NCI-H69 (cell line): ENCODE measurements at regions not wholly inside any gene's neighbourhood (a gene's known extent, or its start where the extent isn't known, plus 50 kb on each side); places are given as distances from the start of the nearest gene placed in this dataset.
"Not testable (repeated sequence)": the region's sequence is repeated elsewhere in the genome, so short reads cannot be mapped to it uniquely, and the experiment has no call there.

Experiments used
- DNase-seq: peaks from one replicate; lab custom pipeline; 2025; lab: John Stamatoyannopoulos, UW

DNA sequence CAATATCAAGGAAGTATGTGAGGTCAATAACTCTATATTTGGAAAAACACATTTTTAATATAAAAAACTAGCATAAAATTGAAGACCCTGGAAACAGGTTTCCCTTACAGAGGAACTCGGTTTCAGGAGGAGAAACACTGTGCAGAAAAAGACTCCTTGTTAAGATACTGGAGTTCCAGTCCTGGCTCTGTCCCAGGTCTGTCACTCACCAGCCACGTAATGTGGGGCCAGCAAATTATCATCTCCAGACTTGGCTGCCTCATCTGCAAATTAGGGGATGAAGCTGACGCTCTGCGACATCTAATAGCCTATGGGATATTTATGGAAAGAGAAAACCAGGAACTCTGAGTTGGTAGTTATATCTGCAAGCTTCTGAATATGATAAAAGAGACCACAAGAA lies 702.7 kb downstream of the EPHA7 start:
- DNase-seq, result peak; percentile 20

DNA sequence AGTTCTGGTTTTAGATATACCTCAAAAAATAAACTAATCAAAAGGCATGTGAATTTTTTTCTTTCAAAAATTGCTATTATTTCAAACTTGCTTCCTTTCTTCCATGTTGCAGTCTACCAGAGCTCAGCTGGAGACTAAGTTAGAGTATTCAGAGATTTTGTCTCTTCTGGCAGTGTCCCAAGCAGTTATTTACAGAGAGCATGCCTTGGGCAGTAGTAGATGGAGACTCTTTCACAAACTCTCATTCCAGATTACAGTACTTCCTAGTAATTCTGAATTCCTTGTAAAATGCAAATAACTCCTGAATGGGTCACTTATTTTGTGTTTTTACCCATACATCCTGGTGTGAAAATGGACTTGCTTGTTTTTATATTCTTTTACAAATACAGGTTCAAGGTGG lies 703.4 kb downstream of the EPHA7 start:
- peak; percentile 80 for DNase-seq

DNA sequence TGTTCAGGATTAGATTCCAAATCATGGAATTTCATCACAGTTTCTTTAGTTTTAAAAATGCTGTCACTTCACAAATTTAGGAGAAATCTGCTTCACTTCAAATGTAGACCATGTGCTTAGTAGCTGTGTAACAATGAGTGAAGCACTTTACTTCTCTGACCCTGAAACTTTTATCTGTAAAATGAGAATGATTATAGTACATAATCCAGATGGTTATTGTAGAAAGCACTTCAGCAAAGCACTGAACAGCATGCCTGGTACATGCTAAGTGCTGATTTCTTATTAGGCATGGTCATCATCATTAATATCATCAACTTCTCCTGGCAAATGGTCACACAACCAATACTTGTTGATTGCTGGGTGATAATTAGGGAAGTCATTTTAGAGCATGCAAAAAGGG lies 705.0 kb downstream of the EPHA7 start:
- no peak for DNase-seq

DNA sequence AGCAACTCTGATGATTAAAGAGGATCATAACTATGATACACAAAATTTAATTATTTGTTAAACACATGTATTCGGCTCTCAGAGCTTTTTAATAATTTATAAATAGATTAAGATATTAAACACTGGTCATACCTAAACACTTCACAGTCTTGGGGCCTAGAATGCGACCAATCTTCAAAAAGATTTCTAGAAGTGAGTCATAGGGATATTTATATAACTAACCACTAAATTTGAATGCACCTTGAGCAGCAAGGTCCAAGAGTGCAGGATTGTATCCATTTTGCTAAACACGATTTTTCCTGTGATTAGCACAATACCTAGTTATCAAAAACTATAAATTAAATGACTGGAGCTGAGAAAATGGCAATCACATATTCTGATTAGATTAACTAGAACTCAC lies 709.3 kb downstream of the EPHA7 start:
- DNase-seq, result no peak

DNA sequence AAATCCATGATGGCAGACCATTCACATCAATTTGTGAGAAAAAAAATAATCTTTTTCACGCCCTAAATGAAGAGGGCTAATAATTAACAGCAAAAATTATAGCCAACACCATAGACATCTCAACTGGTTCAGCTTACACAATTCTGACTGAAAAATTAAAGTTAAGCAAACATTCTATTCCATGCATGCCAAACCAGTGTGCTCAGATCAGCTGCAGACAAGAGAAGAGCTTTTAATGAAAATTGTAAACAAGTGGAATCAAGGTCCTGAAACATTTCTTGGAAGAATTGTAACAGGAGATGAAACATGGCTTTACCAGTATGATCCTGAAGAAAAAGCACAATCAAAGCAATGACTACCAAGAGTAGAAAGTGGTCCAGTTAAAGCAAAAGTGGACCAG lies 710.4 kb downstream of the EPHA7 start:
- no peak for DNase-seq

DNA sequence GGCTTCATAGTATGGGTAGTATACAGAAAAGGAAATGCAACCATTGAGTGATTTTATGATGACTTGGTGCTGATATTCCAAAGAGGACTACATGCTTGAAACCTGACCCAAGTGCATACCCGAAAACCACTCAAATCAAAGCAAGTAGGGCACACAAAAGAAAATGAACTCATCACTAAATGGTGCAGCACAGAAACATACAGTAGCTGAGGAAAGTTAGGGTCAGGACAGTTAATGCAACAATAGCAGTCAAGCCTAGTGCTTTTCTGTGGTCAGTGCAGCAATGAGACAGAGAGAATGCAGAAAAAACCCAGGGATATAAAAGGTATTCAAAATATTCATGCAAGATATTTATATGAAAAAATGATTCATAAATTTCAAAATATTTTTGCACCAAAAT lies 711.1 kb downstream of the EPHA7 start:
- no peak for DNase-seq

DNA sequence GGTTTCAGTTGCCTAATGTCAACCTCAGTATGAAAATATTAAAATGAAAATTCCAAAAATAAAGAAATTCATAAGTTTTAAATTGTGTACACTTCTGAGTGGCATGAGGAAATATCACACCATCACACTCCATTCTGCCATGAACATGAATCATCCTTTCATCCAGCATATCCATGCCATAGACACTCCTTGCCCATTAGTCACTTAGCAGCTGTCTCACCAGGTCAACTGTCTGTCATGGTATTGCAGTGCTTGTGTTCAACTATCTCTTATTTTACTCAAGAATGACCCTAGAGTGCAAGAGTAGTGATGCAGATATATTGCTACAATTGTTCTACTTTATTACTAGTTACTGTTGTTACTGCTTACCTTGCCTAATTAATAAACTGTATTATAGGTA lies 712.4 kb downstream of the EPHA7 start:
- no peak for DNase-seq

DNA sequence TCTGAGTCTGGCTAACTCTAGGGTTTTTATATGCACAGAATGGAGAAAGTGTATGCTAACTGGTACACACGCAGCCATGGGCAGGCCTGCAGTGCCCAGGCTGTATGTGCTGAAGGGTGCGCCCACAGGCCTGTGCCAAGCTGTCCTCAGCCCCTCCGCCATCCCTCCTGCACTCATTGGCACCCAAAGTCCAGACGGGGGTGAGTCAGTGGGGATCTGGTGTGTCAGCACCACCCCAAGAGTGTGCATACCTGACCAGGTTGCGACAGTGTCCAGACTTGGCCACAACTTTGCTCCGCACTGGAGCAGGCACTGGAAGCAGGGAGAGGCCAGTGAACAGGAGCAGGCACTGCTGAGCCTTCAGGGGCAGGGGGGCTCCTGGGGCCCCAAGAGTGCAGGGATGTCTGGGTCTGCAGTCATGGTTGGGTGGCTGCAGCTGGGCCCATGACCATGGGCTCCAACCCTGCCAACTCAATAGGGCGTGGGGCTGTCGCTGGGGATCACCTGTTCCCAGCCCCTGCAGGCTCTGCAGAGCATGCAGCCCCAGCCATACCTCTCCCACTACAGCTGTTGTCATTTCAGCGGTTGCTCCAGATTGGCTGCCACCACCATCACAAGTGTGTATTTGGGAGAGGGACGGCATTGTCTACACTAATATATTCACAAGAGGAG lies 717.8 kb downstream of the EPHA7 start:
- no peak for DNase-seq

DNA sequence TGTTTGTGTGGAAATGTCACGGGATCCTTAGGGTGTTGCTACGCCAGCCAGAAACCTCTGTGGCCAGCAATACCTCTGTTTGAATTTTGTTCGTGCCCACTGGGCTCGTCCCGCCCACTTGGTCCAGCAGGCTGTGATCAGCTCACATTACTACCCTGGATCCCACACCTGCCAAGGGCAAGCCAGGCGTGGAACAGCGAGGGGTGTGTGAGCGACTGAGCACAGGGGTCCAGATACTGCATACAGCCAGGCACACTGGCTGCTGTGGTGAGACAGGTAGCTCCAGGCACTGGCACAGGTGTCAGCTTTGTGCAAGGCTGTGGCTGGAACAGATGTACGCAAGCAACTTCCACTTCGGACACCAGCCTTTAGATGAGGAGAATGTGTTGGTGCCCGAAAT lies 718.9 kb downstream of the EPHA7 start:
- peak; percentile 19 for DNase-seq

DNA sequence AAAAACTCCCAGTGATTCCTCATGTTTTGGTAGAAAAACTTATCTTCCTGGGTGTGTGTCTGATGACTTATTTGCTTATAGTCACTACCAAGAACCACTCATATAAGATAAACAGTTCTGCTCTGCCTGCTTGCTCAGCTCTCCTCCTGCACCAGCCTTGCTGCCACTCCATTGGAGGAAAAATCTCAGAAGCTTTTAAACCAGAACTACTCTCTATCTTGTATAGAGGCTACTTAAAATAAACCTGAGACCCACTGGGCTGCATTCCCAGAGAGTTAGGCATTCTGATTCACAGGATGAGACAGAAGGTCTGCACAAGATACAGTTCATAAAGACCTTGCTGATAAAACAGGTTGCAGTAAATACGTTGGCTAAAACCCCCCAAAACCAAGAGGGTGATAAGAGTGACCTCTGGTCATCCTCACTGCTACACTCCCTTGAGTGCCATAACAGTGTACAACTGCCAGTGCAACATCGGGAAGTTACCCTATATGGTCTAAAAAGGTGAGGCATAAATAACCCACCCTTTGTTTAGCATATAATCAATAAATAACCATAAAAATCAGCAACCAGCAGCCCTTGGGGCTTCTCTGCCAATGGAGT lies 728.3 kb downstream of the EPHA7 start:
- DNase-seq, result no peak

DNA sequence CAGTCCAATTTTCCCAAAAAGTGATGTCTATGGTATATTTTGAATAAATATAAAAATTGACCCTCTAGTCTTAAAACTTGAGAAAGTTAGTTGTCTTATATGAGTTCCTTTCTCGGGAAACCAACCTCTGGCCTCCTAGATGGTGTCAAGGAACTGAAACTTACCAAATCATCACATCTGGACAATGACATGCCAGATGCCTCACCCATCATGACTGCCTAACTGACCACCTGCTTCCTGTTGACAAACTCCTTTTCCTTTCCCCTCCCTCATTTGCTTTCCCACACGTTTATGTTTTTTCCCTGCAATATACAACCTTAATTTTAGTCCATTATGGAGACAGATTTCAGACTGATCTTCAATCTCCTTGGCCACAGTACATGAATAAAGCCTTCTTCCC lies 731.0 kb downstream of the EPHA7 start:
- DNase-seq, result peak; percentile 46

DNA sequence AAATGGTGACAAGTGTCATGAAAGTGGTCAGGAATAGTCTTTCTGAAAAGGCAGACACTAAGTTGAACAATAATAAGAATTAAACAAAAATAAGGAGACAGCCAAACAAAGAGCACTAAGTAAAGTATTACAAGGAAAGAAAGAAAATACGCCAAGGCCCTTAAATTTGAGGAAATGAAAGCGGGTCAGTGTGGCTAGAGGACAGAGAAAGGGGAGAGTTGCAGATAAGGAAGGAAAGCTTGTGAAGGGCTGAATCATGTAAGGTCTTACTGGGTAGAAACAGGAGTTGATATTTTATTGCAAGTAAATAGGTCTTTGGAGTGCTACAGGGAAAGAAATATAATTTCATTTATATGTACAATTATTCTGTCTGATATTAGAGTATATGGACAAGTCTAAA lies 732.1 kb downstream of the EPHA7 start:
- no peak for DNase-seq

DNA sequence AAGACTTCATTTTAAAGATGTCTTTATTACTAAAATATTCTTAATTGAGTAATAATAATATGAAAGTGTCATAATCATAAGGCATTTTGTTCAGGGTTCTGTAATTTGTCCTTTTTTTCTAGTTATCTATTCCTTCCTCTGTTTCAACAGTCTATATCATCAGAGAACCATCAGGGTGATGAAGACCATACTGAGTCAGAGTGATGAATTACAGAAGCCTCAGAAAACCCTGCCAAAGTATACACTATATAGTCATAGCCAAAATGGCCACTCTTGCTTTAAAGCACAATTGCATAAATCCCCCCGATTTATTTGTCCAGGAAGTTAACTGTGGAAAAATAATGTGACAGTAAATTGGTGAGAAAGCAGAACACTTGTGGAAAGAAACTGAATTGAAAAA lies 735.0 kb downstream of the EPHA7 start:
- DNase-seq, result peak; percentile 10

DNA sequence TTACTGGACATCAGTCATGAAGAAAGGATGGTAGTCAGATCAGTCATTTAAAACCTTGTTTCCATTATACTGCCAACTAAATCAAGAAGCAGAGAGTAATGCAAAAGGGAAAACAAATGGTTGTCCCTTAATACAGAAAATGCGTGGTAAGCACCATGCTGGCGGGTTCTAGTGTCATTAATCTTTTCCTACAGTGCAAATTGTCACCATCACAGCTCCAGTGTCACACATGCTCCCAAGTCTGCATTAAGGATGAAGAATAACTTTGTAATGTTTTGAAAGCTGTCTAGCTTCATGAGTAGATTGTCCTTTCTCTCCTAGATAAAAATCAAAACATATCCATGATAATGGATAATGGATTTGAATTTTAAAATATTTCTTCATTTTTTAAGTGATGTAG lies 735.6 kb downstream of the EPHA7 start:
- no peak for DNase-seq

DNA sequence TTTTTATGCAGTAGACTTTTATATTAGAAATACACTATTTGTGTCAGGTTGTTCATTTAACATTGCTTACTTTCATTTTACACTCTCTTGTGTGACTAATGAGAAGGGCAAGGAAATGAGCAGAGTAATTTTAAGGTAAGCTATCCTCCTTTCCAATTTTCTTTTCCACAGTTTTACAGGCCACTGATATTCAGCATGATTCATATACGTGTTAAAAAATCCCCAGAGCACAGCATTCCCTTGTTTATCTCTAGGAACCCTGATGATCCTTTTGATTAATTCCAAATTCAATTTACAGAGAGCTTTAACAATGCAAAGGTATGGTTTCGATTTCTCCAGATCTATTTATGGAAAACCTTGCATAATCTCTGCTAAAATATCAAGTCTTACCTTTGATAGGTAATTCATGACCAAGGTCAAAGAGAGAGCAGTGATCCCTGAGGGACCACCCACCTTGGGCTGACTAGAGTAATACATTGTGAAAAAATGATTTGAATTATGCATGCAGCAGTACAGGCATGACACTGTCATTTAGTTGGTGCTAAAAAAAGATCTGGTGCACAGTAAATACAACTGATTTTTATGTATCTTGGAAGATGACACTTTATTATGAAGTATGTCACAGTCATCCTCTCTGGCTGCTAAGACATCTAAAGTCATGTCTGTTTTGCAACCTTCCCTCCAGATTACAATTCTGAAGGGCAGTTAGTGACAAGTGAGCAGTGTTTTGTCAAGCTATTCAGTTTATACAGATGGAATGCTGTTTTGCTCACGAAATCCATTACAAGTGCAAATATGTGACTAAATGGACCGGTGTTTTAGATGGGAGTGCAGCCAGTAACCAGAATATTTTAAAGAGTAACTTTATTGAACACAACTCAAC lies 736.6 kb downstream of the EPHA7 start:
- no peak for DNase-seq

DNA sequence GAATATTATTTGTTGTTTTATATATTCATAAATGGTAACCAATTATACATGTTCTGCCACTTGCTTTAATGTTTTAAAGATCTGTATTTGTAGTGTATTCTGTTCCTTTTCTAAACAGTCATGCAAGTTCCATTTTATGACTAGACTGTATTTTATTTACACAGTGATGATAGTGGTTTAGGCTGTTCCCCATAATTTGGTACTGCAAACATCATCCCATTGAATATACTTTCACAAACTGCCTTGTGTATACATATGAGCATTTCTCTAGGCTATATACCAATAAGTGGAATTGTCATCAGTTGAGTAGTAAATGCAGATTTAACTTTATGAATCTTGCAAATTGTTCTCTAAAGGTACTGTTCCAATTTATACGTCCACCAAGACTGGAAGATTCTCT lies 738.0 kb downstream of the EPHA7 start:
- DNase-seq, result peak; percentile 76

DNA sequence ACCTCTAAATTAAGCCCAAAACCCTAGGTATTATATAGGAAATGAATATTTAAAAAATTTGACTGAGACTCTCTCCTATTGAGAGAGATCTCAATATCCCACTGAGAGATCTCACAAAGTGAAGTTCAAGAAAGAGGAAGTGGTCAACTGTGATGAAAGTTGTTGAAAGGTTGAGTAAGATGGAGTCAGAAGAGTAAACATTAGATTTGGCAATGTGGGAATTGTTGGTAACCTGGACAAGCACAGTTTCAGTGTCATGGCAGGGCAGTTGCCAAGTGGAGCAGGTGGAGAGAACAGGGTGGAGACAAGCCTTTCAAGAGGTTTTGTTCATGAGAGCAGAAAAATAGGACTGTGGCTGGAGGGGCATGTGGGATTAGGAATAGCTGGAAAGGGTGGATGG lies 747.9 kb downstream of the EPHA7 start:
- not testable (repeated sequence) for DNase-seq

DNA sequence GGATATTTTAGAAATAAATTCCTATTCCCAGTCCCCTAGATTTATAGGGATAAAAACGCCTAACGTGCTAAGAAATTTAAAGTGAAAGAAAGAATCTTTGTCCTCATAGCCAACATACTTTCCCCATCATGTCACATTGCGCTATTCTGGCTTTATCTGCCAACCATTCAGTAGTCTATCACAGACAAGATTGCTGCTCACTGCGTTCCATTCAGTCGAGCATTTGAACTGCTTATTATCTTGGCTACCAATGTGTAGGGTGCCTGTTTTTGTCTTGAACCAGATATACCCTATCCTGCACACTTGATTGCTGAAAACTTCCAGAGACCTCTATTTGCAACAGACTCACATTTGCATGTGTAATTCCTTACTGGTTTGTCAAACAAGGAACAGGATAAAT lies 751.5 kb downstream of the EPHA7 start:
- peak; percentile 19 for DNase-seq

DNA sequence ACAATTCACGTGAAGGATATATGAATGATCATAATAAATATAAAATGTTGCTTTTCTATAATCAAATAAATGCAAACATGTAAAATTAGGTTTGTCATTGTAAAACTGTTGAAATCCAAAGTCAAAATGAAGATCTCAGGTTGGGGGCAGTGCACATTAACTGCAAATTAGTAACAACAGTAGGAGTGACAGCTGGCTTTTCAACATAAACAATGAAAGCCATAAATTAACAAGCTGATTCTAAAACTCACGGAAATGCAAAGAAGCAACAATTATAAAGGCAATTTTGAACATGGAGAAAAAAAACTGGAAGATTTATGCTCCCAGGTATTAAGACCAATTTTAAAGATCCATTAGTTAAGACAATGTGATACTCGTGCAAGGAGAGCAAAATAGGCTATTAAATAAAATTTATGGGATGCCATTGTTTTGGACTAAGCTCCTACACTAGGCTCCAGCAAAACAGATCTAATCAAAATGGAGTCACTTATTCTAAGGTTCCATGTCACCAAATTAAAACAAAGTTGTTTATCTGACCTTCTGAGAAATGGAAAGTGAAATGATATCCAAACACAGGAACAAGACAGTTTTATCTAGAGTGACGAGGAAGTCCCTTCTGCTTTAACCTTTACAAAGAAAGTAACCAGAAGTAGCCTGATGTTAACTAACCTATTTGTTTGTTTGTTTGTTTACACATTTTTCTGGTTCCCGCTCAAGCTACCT lies 770.8 kb downstream of the EPHA7 start:
- DNase-seq, result peak; percentile 95

DNA sequence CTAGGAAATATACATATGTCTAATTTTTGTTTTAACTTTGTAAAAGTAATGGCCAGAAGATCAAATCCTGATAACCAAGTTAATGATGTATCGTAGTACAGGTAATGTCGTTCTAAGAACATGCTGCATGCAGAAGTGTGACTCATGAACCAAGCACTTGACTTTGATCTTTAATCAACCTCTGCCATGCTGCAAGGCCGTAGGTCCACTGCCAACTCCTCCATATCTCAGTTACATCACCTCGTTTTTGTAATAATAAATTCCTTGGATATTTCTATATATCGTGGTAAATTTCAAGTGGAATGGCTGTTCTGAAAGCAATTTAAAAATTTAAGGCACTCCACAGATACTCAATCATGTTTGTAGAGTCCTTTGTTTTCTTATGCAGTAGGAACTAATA lies 771.7 kb downstream of the EPHA7 start:
- DNase-seq, result peak; percentile 66

DNA sequence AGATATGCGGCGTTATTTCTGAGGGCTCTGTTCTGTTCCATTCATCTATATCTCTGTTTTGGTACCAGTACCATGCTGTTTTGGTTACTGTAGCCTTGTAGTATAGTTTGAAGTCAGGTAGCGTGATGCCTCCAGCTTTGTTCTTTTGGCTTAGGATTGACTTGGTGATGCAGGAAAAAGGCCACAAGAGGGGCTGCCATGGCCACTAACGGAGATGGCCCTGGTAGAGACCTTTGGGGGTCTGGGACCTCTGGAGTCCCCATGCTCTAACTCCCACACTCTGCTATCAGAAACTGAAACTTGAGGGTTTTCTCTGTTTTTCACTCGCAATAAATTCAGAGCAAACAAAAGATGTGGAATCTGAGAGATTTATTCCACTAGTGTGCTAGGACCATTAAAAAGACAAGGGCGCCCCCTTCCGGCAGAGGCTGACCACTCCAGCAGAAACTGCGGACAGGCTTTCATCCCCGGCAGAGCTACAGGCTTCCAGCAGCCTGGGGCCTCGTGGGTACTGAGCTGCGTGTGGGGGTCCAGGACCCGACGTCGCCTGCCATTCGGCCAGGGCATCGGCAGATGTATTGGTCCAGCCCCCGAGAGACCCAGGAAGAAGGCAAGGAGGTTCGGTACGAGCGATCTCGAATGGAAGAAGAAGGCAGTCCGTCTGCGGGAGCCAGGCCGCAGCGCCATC lies 775.1 kb downstream of the EPHA7 start:
- peak; percentile 8 for DNase-seq
